IMR-90 (cell line): ENCODE measurements at regions not wholly inside any gene's neighbourhood (a gene's known extent, or its start where the extent isn't known, plus 50 kb on each side); places are given as distances from the start of the nearest gene placed in this dataset.

ENCODE experiments used
- CEBPB ChIP-seq: IDR thresholded peaks from 2 replicates; pipeline ENCODE4 v1.6.1; 2012; ENCODE audit warnings: low read depth, low read length, improper control_type of control experiment
- CTCF ChIP-seq: conservative IDR thresholded peaks from 2 replicates; pipeline ENCODE4 v1.5.1; 2012; ENCODE audit warnings: mild to moderate bottlenecking, low read depth, low read length, improper control_type of control experiment
- POLR2A ChIP-seq: IDR thresholded peaks from 2 replicates; pipeline ENCODE4 v1.6.1; 2012; ENCODE audit warnings: mild to moderate bottlenecking, low read depth, low read length

DNA sequence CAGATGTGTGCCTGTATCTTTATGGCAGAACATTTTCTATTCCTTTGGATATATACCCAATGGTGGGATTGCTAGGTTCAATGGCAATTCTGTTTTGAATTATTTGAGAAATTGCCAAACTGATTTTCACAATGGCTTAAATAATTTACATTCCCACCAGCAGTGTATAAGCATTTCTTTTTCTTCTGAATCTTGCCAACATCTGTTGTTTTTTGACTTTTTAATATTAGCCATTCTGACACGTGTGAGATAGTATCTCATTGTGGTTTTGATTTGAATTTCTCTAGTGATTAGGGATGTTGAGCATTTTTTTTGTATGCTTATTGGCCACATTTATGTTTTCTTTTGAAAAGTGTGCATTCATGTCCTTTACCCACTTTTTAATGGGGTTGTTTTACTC lies 864.3 kb upstream of the ADAMTS5 start:
- TF ChIP-seq POLR2A, result no peak
- TF ChIP-seq CEBPB, result no peak
- no peak for TF ChIP-seq CTCF
